CD4-positive, alpha-beta T cell (primary cell): ENCODE measurements at regions not wholly inside any gene's neighbourhood (a gene's known extent, or its start where the extent isn't known, plus 50 kb on each side); places are given as distances from the start of the nearest gene placed in this dataset.

Experiments
- ATAC-seq: fragments of 200-7000 bp; cut with Tn5 transposase; one replicate; pipeline ENCODE4 v1.10.0; 2022; ENCODE audit warnings: mild to moderate bottlenecking; ENCODE audit not compliant: poor library complexity
- CTCF ChIA-PET: fragments of 350-600 bp; sonication (Branson Sonifier 250); formaldehyde crosslinking; loops from one replicate; lab custom pipeline; 2021; ENCODE audit warnings: antibody characterized with exemption, inconsistent platforms; lab: Charles Lee
- POLR2A ChIA-PET: fragments of 350-600 bp; sonication (Branson Sonifier 250); formaldehyde crosslinking; loops from one replicate; lab custom pipeline; 2021; ENCODE audit warnings: antibody characterized with exemption, inconsistent platforms; lab: Charles Lee
- DNase-seq, 14 experiments: peaks; one replicate each; pipeline ENCODE4 v3.0.0-alpha.2; 2013 to 2020; ENCODE audit warnings: mixed read lengths in 2 of 14
- H3K27ac ChIP-seq, 2 donors: one replicate each; pipeline versions ENCODE4 v1.5.1 to v1.7.0; 2013; ENCODE audit warnings: low read length in 2 of 2, low read depth in 1 of 2, mild to moderate bottlenecking in 1 of 2
- H3K27me3 ChIP-seq, 2 experiments: 1 replicate in 1 of 2; 2 replicates in 1 of 2; pipeline versions ENCODE4 v1.6.1 to v1.7.0; 2013; ENCODE audit warnings: low read length in 2 of 2, control low read depth in 1 of 2, mild to moderate bottlenecking in 1 of 2, moderate library complexity in 1 of 2; ENCODE audit not compliant: insufficient read depth in 2 of 2, control insufficient read depth in 1 of 2
- H3K36me3 ChIP-seq: one replicate; pipeline ENCODE4 v1.6.1; 2013; ENCODE audit warnings: low read length, control low read depth; ENCODE audit not compliant: insufficient read depth
- H3K4me1 ChIP-seq: one replicate; pipeline ENCODE4 v1.6.1; 2013; ENCODE audit warnings: low read length, control low read depth; ENCODE audit not compliant: insufficient read depth
- H3K4me3 ChIP-seq: one replicate; pipeline ENCODE4 v1.5.1; 2013; ENCODE audit warnings: mild to moderate bottlenecking, low read length, moderate library complexity
- H3K9me3 ChIP-seq, 2 experiments: 1 replicate in 1 of 2; 2 replicates in 1 of 2; pipeline versions ENCODE4 v1.6.1 to v1.7.0; 2013; ENCODE audit warnings: low read length in 2 of 2, mild to moderate bottlenecking in 2 of 2, control low read depth in 1 of 2, moderate library complexity in 1 of 2; ENCODE audit not compliant: control insufficient read depth in 1 of 2, insufficient read depth in 1 of 2
- H3K27ac Mint-ChIP-seq: one replicate; pipeline ENCODE4 v1.8.0; 2020; ENCODE audit warnings: mixed read lengths
- H3K27me3 Mint-ChIP-seq: one replicate; pipeline ENCODE4 v1.8.0; 2021; ENCODE audit warnings: mixed read lengths
- H3K36me3 Mint-ChIP-seq: one replicate; pipeline ENCODE4 v1.8.0; 2021; ENCODE audit warnings: low read depth, mixed read lengths
- H3K4me1 Mint-ChIP-seq: one replicate; pipeline ENCODE4 v1.8.0; 2021; ENCODE audit warnings: low read depth, mixed read lengths
- H3K4me3 Mint-ChIP-seq: one replicate; pipeline ENCODE4 v1.8.0; 2020; ENCODE audit warnings: mild to moderate bottlenecking, mixed read lengths
- H3K9me3 Mint-ChIP-seq: one replicate; pipeline ENCODE4 v1.8.0; 2020; ENCODE audit warnings: mixed read lengths
- intact Hi-C, 2 experiments: fragments of 100-400 bp; cut with DNase I in 1 of 2; cut with micrococcal nuclease in 1 of 2; formaldehyde crosslinking; loops; one replicate each; pipeline versions ENCODE4 v1.15.1 to v1.9.0; 2023 to 2025; cut with DNase I, micrococcal nuclease
- TF ChIP-seq, protein P1 (sequence below): fragments of 200-600 bp; IDR thresholded peaks from one replicate; pipeline ENCODE4 v1.8.0; 2022; ENCODE audit warnings: antibody characterized with exemption, mild to moderate bottlenecking

GRCh38 chr20:47957135-47957534, 171.9 kb upstream of the SULF2 start:
- H3K27ac ChIP-seq = no peak overlapping the region
- DNase-seq (no peak), ATAC-seq (no peak)
- intact Hi-C loops = no loop called here
- no peaks in the 10 kb centered on the region for H3K27me3 ChIP-seq
- Mint-ChIP-seq H3K4me1 (no peaks in the 10 kb centered on the region), H3K4me3 (no peak overlapping the region), H3K27me3 (peaks cover 10% of the 10 kb centered on the region), H3K9me3 (no peaks in the 10 kb centered on the region), H3K36me3 (no peaks in the 10 kb centered on the region), H3K27ac (no peak overlapping the region)
- no peaks in the 10 kb centered on the region for H3K9me3 ChIP-seq
- CTCF ChIA-PET = no interaction called here
- TF ChIP-seq, protein P1, sequence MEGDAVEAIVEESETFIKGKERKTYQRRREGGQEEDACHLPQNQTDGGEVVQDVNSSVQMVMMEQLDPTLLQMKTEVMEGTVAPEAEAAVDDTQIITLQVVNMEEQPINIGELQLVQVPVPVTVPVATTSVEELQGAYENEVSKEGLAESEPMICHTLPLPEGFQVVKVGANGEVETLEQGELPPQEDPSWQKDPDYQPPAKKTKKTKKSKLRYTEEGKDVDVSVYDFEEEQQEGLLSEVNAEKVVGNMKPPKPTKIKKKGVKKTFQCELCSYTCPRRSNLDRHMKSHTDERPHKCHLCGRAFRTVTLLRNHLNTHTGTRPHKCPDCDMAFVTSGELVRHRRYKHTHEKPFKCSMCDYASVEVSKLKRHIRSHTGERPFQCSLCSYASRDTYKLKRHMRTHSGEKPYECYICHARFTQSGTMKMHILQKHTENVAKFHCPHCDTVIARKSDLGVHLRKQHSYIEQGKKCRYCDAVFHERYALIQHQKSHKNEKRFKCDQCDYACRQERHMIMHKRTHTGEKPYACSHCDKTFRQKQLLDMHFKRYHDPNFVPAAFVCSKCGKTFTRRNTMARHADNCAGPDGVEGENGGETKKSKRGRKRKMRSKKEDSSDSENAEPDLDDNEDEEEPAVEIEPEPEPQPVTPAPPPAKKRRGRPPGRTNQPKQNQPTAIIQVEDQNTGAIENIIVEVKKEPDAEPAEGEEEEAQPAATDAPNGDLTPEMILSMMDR = no peak
- H3K36me3 ChIP-seq = no peaks in the 10 kb centered on the region
- no peak overlapping the region for H3K4me3 ChIP-seq
- H3K4me1 ChIP-seq = no peaks in the 10 kb centered on the region
- POLR2A ChIA-PET = no interaction called here

DNA sequence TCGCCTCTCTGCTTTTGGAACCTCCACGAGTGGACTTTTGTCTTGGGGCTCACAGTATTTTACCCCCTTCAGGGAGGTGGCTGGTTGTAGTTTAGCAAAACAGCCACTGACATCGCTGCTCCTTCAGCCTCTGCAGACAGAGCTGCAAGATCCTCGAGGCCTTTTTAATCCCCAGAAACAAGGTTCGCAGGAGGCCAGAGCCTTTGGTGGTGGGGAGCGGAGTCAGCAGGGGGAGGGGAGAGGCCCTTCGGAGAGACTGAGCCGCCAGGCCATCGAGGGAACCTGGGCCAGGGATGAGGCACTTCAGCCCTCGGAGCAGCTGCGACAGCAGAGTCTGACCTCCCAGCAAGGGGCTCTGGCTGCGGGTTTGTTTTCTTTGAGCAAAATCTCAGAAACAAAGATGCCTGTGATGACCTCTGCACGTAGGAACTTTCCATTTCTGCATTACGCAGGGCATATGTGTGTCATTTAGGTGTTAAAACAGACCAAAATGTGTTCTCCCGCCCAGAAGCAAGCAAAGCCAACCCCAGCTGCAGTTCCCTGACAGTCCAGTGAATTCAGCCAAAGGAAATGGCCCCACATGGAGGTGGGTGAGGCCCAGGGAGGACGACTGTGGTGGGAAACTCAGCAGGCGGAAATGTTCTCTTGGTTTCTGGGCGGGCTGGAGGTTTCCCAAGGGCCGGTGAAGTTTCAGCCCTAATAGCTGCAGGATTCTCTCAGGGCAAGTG, 171.2 kb upstream of the SULF2 start:
- DNase-seq (no peak), ATAC-seq (no peak)
- no peak overlapping the region for H3K27ac Mint-ChIP-seq
- Histone ChIP-seq H3K9me3 (no peaks in the 10 kb centered on the region), H3K4me3 (no peak overlapping the region), H3K27me3 (no peaks in the 10 kb centered on the region), H3K4me1 (no peaks in the 10 kb centered on the region), H3K36me3 (no peaks in the 10 kb centered on the region), H3K27ac (no peak overlapping the region)
- no peak overlapping the region for H3K4me3 Mint-ChIP-seq
- CTCF ChIA-PET = no interaction called here
- H3K36me3 Mint-ChIP-seq = no peaks in the 10 kb centered on the region
- peaks cover 10% of the 10 kb centered on the region for H3K27me3 Mint-ChIP-seq
- H3K4me1 Mint-ChIP-seq = no peaks in the 10 kb centered on the region
- TF ChIP-seq, protein P1 = no peak
- no peaks in the 10 kb centered on the region for H3K9me3 Mint-ChIP-seq
- intact Hi-C loops = no loop called here
- POLR2A ChIA-PET = no interaction called here

DNA sequence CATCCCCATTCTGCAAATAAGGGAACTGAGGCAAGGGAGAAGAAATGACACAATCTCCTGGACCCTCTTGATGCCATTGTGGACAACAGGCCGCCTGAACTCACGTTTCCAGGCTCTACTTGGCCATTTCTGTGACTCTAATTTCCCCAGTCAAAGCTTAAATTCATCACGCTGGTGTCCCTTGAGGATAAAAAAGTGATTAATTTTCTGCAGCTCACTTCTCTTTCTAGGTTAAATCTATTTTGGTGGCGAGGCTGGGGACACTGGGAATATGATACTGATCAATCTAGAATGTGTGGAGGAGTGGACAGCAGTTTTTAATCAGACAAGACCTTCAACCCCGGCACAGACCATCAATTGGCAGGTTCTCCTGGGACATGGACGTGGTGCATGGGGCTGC, 168.2 kb upstream of the SULF2 start:
- Histone ChIP-seq H3K27me3 (no peaks in the 10 kb centered on the region), H3K27ac (no peak overlapping the region), H3K4me3 (no peak overlapping the region), H3K9me3 (peaks cover 0 to 5% of the 10 kb centered on the region in 2 experiments), H3K4me1 (no peaks in the 10 kb centered on the region), H3K36me3 (no peaks in the 10 kb centered on the region)
- Mint-ChIP-seq H3K4me1 (no peaks in the 10 kb centered on the region), H3K27me3 (peaks cover 10% of the 10 kb centered on the region), H3K4me3 (no peak overlapping the region), H3K36me3 (no peaks in the 10 kb centered on the region), H3K27ac (no peak overlapping the region), H3K9me3 (no peaks in the 10 kb centered on the region)
- DNase-seq = no peak
- ChIA-PET POLR2A (no interaction called here), CTCF (no interaction called here)
- TF ChIP-seq, protein P1 = no peak
- ATAC-seq = no peak
- intact Hi-C loops = no loop called here
